GM10266 (cell line): ENCODE measurements at regions not wholly inside any gene's neighbourhood (a gene's known extent, or its start where the extent isn't known, plus 50 kb on each side); places are given as distances from the start of the nearest gene placed in this dataset.
"Not testable (repeated sequence)": the region's sequence is repeated elsewhere in the genome, so short reads cannot be mapped to it uniquely, and the experiment has no call there.

Experiments used
- DNase-seq: peaks from one replicate; pipeline ENCODE4 v3.0.0; 2012; ENCODE audit errors: extremely low spot score
- TF ChIP-seq, protein P1 (sequence below): IDR thresholded peaks from 2 replicates; pipeline ENCODE4 v1.5.1; 2012; ENCODE audit warnings: mild to moderate bottlenecking, low read depth; ENCODE audit not compliant: control insufficient read depth, insufficient read depth; ENCODE audit errors: missing control alignments

- no peak for DNase-seq
- TF ChIP-seq, protein P1, sequence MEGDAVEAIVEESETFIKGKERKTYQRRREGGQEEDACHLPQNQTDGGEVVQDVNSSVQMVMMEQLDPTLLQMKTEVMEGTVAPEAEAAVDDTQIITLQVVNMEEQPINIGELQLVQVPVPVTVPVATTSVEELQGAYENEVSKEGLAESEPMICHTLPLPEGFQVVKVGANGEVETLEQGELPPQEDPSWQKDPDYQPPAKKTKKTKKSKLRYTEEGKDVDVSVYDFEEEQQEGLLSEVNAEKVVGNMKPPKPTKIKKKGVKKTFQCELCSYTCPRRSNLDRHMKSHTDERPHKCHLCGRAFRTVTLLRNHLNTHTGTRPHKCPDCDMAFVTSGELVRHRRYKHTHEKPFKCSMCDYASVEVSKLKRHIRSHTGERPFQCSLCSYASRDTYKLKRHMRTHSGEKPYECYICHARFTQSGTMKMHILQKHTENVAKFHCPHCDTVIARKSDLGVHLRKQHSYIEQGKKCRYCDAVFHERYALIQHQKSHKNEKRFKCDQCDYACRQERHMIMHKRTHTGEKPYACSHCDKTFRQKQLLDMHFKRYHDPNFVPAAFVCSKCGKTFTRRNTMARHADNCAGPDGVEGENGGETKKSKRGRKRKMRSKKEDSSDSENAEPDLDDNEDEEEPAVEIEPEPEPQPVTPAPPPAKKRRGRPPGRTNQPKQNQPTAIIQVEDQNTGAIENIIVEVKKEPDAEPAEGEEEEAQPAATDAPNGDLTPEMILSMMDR: no peak
Measured at GRCh38 chr9:106104887-106105286, 410.5 kb downstream of the TMEM38B start.

GRCh38 chr9:106106396-106106795 lies 412.1 kb downstream of the TMEM38B start:
- TF ChIP-seq, protein P1: no peak
- DNase-seq: no peak

DNA sequence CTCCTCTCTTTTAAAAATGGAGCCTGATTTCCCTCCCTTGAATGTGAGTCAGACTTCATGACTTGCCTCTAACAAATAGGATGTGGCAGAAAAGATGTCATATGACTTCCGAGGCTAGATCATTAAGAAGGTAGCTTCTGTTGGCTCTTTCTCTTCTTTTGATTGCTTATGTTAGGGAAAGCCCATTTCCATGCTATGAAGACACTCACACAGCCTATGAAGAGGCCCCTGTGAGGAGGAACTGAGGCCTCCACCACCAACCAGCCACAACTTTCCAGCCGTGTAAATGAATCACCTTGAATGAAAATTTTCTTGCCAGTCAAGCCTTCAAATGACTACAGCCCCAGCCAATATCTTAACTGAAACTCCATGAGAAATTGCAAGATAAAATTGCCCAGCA lies 413.4 kb downstream of the TMEM38B start:
- no peak for DNase-seq
- TF ChIP-seq, protein P1: no peak

- not testable (repeated sequence) for DNase-seq
Measured at GRCh38 chr9:106109706-106110105, 415.4 kb downstream of the TMEM38B start.

GRCh38 chr9:106110483-106110882 lies 416.1 kb downstream of the TMEM38B start:
- DNase-seq: no peak
- TF ChIP-seq, protein P1: no peak

DNA sequence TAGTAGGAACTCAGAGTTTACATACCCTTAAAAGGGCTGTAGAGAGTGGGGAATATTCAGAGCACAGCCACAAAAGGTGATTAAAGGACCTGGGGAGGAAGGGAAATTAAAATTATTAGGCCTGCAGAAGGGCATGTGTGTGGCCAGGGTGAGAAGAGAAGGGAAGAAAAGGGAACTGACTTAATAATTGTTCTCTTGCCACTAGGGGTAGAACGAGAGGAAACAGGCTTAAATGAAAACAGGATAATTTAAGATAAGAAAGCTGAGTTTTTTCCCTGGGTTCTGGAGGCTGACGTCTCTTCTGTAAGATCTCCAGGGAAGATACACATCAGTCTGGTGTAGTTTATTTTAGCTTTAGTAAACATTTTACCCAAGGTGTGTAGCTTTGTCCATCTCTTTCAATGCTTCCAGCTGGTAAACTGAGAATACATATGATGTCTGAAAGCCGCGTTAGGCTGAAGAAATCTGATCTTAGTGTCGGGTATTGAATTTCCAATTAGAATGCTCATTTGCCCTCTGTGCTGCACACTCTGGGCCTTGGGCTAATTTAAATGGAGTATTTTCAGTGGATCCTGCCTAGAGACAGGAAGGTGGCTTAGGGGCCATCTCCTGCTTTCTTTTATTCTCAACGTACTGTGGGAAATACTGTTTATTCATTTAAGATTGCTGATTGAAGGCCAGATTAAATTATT lies 416.8 kb downstream of the TMEM38B start:
- TF ChIP-seq, protein P1: no peak
- DNase-seq: no peak

DNA sequence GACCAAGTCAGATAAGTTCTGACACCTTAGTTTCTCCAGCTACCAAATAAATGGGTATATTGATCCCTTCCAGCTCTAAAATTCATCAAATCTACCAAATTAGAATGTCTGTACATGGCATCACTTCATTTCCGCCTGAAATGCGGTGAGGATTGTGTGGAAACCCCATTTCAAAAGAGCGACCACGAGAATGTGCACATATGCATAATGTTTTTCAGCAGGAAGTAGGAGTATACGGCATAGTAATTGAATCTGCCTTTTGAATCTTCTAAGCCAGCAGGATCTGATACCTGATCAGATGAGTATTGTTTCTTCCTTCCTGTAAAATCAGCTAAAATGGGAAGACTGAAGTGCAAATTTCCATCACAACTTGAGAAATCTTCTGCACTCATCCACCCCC lies 418.6 kb downstream of the TMEM38B start:
- DNase-seq: no peak
- TF ChIP-seq, protein P1: no peak

GRCh38 chr9:106119176-106119575 lies 424.8 kb downstream of the TMEM38B start:
- no peak for DNase-seq
- TF ChIP-seq, protein P1: no peak
